GM23338 (cell line): ENCODE measurements at regions not wholly inside any gene's neighbourhood (a gene's known extent, or its start where the extent isn't known, plus 50 kb on each side); places are given as distances from the start of the nearest gene placed in this dataset.

ENCODE experiments used
- CREB1 ChIP-seq: fragments of 250-450 bp; sonication (Bioruptor Pico); IDR thresholded peaks from 2 replicates; pipeline ENCODE4 v1.5.0; 2020; ENCODE audit warnings: low read depth, mild to moderate bottlenecking, moderate library complexity
- EZH2phosphoT487 ChIP-seq: fragments of 200-600 bp; sonication (generic); IDR thresholded peaks from one replicate; pipeline ENCODE4 v1.8.1; 2018; ENCODE audit warnings: antibody characterized with exemption; ENCODE audit not compliant: unreplicated experiment
- JUNB ChIP-seq: IDR thresholded peaks from one replicate; pipeline ENCODE4 v1.6.1; 2016; ENCODE audit warnings: antibody characterized with exemption; ENCODE audit not compliant: unreplicated experiment
- NANOG ChIP-seq: IDR thresholded peaks from 2 replicates; pipeline ENCODE4 v1.6.1; 2016; ENCODE audit warnings: antibody characterized with exemption, borderline replicate concordance
- POLR2AphosphoS5 ChIP-seq: IDR thresholded peaks from 2 replicates; pipeline ENCODE4 v1.6.1; 2016; ENCODE audit warnings: antibody characterized with exemption, low read depth
- ZNF114 ChIP-seq: fragments of 250-450 bp; sonication (Bioruptor Pico); IDR thresholded peaks from 2 replicates; pipeline ENCODE4 v1.5.0; 2020; ENCODE audit warnings: mild to moderate bottlenecking, moderate library complexity
- TF ChIP-seq, protein P1 (sequence below): fragments of 250-450 bp; sonication (Bioruptor Pico); IDR thresholded peaks from 2 replicates; pipeline ENCODE4 v1.5.0; 2020; ENCODE audit warnings: mild to moderate bottlenecking, moderate library complexity
- TF ChIP-seq, protein P2 (sequence below): IDR thresholded peaks from one replicate; pipeline ENCODE4 v1.6.1; 2018; ENCODE audit warnings: antibody characterized with exemption; ENCODE audit not compliant: unreplicated experiment

DNA sequence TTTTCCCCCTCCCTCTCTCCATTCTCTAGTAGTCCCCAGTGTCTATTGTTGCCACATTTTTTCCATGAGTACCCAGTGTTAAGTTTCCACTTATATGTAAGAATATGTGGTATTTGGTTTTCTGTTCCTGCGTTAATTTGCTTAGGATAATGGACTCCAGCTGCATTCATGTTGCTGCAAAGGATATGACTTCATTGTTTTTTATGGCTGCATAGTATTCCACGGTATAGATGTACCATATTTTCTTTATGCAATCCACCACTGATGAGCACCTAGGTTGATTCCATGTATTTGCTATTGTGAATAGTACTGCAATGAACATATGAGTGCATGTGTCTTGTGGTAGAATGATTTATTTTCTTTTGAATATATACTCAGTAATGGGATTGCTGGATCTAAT lies 77.4 kb upstream of the MEGF10 start (continued):
- TF ChIP-seq, protein P1, sequence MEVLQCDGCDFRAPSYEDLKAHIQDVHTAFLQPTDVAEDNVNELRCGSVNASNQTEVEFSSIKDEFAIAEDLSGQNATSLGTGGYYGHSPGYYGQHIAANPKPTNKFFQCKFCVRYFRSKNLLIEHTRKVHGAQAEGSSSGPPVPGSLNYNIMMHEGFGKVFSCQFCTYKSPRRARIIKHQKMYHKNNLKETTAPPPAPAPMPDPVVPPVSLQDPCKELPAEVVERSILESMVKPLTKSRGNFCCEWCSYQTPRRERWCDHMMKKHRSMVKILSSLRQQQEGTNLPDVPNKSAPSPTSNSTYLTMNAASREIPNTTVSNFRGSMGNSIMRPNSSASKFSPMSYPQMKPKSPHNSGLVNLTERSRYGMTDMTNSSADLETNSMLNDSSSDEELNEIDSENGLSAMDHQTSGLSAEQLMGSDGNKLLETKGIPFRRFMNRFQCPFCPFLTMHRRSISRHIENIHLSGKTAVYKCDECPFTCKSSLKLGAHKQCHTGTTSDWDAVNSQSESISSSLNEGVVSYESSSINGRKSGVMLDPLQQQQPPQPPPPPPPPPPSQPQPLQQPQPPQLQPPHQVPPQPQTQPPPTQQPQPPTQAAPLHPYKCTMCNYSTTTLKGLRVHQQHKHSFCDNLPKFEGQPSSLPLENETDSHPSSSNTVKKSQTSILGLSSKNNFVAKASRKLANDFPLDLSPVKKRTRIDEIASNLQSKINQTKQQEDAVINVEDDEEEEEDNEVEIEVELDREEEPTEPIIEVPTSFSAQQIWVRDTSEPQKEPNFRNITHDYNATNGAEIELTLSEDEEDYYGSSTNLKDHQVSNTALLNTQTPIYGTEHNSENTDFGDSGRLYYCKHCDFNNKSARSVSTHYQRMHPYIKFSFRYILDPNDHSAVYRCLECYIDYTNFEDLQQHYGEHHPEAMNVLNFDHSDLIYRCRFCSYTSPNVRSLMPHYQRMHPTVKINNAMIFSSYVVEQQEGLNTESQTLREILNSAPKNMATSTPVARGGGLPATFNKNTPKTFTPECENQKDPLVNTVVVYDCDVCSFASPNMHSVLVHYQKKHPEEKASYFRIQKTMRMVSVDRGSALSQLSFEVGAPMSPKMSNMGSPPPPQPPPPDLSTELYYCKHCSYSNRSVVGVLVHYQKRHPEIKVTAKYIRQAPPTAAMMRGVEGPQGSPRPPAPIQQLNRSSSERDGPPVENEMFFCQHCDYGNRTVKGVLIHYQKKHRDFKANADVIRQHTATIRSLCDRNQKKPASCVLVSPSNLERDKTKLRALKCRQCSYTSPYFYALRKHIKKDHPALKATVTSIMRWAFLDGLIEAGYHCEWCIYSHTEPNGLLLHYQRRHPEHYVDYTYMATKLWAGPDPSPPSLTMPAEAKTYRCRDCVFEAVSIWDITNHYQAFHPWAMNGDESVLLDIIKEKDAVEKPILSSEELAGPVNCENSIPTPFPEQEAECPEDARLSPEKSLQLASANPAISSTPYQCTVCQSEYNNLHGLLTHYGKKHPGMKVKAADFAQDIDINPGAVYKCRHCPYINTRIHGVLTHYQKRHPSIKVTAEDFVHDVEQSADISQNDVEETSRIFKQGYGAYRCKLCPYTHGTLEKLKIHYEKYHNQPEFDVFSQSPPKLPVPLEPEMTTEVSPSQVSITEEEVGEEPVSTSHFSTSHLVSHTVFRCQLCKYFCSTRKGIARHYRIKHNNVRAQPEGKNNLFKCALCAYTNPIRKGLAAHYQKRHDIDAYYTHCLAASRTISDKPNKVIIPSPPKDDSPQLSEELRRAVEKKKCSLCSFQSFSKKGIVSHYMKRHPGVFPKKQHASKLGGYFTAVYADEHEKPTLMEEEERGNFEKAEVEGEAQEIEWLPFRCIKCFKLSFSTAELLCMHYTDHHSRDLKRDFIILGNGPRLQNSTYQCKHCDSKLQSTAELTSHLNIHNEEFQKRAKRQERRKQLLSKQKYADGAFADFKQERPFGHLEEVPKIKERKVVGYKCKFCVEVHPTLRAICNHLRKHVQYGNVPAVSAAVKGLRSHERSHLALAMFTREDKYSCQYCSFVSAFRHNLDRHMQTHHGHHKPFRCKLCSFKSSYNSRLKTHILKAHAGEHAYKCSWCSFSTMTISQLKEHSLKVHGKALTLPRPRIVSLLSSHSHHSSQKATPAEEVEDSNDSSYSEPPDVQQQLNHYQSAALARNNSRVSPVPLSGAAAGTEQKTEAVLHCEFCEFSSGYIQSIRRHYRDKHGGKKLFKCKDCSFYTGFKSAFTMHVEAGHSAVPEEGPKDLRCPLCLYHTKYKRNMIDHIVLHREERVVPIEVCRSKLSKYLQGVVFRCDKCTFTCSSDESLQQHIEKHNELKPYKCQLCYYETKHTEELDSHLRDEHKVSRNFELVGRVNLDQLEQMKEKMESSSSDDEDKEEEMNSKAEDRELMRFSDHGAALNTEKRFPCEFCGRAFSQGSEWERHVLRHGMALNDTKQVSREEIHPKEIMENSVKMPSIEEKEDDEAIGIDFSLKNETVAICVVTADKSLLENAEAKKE: no peak
- TF ChIP-seq JUNB (no peak), ZNF114 (no peak), CREB1 (CRISPR knock-in tag) (no peak), POLR2AphosphoS5 (no peak), NANOG (no peak), EZH2phosphoT487 (no peak)
- TF ChIP-seq, protein P2, sequence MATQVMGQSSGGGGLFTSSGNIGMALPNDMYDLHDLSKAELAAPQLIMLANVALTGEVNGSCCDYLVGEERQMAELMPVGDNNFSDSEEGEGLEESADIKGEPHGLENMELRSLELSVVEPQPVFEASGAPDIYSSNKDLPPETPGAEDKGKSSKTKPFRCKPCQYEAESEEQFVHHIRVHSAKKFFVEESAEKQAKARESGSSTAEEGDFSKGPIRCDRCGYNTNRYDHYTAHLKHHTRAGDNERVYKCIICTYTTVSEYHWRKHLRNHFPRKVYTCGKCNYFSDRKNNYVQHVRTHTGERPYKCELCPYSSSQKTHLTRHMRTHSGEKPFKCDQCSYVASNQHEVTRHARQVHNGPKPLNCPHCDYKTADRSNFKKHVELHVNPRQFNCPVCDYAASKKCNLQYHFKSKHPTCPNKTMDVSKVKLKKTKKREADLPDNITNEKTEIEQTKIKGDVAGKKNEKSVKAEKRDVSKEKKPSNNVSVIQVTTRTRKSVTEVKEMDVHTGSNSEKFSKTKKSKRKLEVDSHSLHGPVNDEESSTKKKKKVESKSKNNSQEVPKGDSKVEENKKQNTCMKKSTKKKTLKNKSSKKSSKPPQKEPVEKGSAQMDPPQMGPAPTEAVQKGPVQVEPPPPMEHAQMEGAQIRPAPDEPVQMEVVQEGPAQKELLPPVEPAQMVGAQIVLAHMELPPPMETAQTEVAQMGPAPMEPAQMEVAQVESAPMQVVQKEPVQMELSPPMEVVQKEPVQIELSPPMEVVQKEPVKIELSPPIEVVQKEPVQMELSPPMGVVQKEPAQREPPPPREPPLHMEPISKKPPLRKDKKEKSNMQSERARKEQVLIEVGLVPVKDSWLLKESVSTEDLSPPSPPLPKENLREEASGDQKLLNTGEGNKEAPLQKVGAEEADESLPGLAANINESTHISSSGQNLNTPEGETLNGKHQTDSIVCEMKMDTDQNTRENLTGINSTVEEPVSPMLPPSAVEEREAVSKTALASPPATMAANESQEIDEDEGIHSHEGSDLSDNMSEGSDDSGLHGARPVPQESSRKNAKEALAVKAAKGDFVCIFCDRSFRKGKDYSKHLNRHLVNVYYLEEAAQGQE: no peak
